ENCODE measurements at regions not wholly inside any gene's neighbourhood (a gene's known extent, or its start where the extent isn't known, plus 50 kb on each side); places are given as distances from the start of the nearest gene placed in this dataset.

- intact Hi-C loops (cut with micrococcal nuclease), result no loop called here
Measured at GRCh38 chr10:46227936-46228562, 58.7 kb upstream of the ANTXRL start.

- intact Hi-C loops (cut with micrococcal nuclease), result loop anchor here (1.0 kb wide), 1 partner anchor 245 kb away; no protein-coding TSS in a partner anchor
Measured at GRCh38 chr10:46228563-46229071, 58.2 kb upstream of the ANTXRL start.

GRCh38 chr10:46229144-46229563 is 57.6 kb upstream of the ANTXRL start:
- intact Hi-C loops (cut with micrococcal nuclease), result loop anchor here (1.0 kb wide), 1 partner anchor 246 kb away; no protein-coding TSS in a partner anchor

- intact Hi-C loops (cut with micrococcal nuclease), result no loop called here
Measured at GRCh38 chr10:46230615-46231014, 56.2 kb upstream of the ANTXRL start.

- intact Hi-C loops (cut with micrococcal nuclease), result no loop called here
Measured at GRCh38 chr10:46231087-46231486, 55.7 kb upstream of the ANTXRL start.

GRCh38 chr10:46232084-46232483 is 54.7 kb upstream of the ANTXRL start:
- intact Hi-C loops (cut with micrococcal nuclease), result no loop called here

GRCh38 chr10:46232666-46233065 is 54.1 kb upstream of the ANTXRL start:
- intact Hi-C loops (cut with micrococcal nuclease), result no loop called here

GRCh38 chr10:46233181-46233580 is 53.6 kb upstream of the ANTXRL start:
- intact Hi-C loops (cut with micrococcal nuclease), result no loop called here

GRCh38 chr10:46234026-46234425 is 52.8 kb upstream of the ANTXRL start:
- intact Hi-C loops (cut with micrococcal nuclease), result no loop called here

GRCh38 chr10:46234431-46235060 is 52.3 kb upstream of the ANTXRL start:
- intact Hi-C loops (cut with micrococcal nuclease), result no loop called here

- intact Hi-C loops (cut with micrococcal nuclease), result no loop called here
Measured at GRCh38 chr10:46235705-46236545, 50.9 kb upstream of the ANTXRL start.

- intact Hi-C loops (cut with micrococcal nuclease), result no loop called here
Measured at GRCh38 chr10:46236546-46236887, 50.3 kb upstream of the ANTXRL start.

GRCh38 chr10:46236941-46237681 is 49.7 kb upstream of the ANTXRL start:
- intact Hi-C loops (cut with micrococcal nuclease), result no loop called here

Measured in T-helper 1 cell treated with Interleukin-12 subunit alpha and Interleukin-12 subunit beta and Interleukin-4 antibody, amounts not matched to agents 30 ng/mL and 1 ng/mL, for 36 hours (primary cell).